ENCODE measurements at regions not wholly inside any gene's neighbourhood (a gene's known extent, or its start where the extent isn't known, plus 50 kb on each side); places are given as distances from the start of the nearest gene placed in this dataset.

DNA sequence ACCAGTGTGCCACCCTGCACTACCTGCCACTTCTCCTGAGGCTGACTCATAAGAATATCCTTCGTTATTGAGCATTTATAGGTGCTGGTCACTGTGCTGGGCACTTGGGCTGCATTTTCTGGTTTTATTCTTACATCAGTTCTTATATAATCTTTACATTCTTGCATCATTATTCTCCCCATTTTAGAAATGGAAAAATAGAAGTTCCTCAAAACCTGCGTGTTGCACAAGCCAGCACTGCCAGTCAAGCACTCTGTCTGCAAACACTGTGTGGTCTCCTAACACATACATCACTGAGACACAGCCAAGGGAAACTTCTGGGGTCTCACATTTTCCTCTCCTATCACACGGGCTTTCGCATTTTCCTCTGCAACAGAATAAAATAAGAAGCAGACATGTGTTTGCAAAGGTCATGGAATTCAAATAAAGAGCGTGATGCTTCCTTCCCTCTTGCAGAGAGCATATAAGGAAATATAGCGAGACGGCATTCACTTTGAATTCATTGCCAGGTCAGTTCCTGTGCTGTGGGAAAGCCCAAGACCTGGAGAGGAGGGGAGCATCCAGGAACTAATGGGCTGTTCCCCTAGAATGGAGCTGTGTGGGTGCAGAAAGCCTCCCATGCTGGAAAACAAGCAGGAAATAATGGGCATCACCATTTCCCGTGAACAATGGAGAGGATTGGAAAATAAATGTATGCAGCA lies 73.9 kb upstream of the SEZ6L start:
- peaks cover 5% of the 10 kb centered on the region for H3K27me3 Mint-ChIP-seq (ENCODE audit: low read depth)
- no peaks in the 10 kb centered on the region for H3K4me1 Mint-ChIP-seq
- H3K27ac Mint-ChIP-seq, result no peak overlapping the region
- no peak overlapping the region for H3K4me3 Mint-ChIP-seq
- POLR2A ChIA-PET, result no interaction called here
- H3K9me3 Mint-ChIP-seq, result peaks cover 24% of the 10 kb centered on the region
- DNase-seq (ENCODE audit: low spot score), result no peak
- CTCF ChIA-PET, result interaction anchor here (0.6 kb wide), 1 partner anchor 34 kb away, joined by 3 read pairs; no protein-coding TSS in a partner anchor
- no peak for ATAC-seq
- TF ChIP-seq RORB (CRISPR knock-in tag; IDR thresholded peaks at IDR 0.05) (no peak), USF1 (CRISPR knock-in tag; IDR thresholded peaks at IDR 0.05) (no peak), E2F5 (CRISPR knock-in tag; IDR thresholded peaks at IDR 0.05) (no peak), FOXJ3 (CRISPR knock-in tag; IDR thresholded peaks at IDR 0.05; ENCODE audit: borderline replicate concordance) (no peak), ZNF423 (CRISPR knock-in tag; IDR thresholded peaks at IDR 0.05) (no peak), MXD4 (CRISPR knock-in tag; IDR thresholded peaks at IDR 0.05; ENCODE audit: borderline replicate concordance) (no peak), NFE2L1 (CRISPR knock-in tag; IDR thresholded peaks at IDR 0.05) (no peak), PRRX2 (CRISPR knock-in tag; IDR thresholded peaks at IDR 0.05) (no peak), ZNF396 (CRISPR knock-in tag; IDR thresholded peaks at IDR 0.05; ENCODE audit: borderline replicate concordance) (no peak), HMGA2 (CRISPR knock-in tag; IDR thresholded peaks at IDR 0.05) (no peak), ZNF317 (CRISPR knock-in tag; IDR thresholded peaks at IDR 0.05; ENCODE audit: borderline replicate concordance, low read depth) (no peak)
- TF ChIP-seq, protein P1, sequence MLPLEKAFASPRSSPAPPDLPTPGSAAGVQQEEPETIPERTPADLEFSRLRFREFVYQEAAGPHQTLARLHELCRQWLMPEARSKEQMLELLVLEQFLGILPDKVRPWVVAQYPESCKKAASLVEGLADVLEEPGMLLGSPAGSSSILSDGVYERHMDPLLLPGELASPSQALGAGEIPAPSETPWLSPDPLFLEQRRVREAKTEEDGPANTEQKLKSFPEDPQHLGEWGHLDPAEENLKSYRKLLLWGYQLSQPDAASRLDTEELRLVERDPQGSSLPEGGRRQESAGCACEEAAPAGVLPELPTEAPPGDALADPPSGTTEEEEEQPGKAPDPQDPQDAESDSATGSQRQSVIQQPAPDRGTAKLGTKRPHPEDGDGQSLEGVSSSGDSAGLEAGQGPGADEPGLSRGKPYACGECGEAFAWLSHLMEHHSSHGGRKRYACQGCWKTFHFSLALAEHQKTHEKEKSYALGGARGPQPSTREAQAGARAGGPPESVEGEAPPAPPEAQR (CRISPR knock-in tag; IDR thresholded peaks at IDR 0.05), result no peak
- TF ChIP-seq, protein P2, sequence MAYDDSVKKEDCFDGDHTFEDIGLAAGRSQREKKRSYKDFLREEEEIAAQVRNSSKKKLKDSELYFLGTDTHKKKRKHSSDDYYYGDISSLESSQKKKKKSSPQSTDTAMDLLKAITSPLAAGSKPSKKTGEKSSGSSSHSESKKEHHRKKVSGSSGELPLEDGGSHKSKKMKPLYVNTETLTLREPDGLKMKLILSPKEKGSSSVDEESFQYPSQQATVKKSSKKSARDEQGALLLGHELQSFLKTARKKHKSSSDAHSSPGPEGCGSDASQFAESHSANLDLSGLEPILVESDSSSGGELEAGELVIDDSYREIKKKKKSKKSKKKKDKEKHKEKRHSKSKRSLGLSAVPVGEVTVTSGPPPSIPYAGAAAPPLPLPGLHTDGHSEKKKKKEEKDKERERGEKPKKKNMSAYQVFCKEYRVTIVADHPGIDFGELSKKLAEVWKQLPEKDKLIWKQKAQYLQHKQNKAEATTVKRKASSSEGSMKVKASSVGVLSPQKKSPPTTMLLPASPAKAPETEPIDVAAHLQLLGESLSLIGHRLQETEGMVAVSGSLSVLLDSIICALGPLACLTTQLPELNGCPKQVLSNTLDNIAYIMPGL (CRISPR knock-in tag; IDR thresholded peaks at IDR 0.05), result no peak
- TF ChIP-seq, protein P3, sequence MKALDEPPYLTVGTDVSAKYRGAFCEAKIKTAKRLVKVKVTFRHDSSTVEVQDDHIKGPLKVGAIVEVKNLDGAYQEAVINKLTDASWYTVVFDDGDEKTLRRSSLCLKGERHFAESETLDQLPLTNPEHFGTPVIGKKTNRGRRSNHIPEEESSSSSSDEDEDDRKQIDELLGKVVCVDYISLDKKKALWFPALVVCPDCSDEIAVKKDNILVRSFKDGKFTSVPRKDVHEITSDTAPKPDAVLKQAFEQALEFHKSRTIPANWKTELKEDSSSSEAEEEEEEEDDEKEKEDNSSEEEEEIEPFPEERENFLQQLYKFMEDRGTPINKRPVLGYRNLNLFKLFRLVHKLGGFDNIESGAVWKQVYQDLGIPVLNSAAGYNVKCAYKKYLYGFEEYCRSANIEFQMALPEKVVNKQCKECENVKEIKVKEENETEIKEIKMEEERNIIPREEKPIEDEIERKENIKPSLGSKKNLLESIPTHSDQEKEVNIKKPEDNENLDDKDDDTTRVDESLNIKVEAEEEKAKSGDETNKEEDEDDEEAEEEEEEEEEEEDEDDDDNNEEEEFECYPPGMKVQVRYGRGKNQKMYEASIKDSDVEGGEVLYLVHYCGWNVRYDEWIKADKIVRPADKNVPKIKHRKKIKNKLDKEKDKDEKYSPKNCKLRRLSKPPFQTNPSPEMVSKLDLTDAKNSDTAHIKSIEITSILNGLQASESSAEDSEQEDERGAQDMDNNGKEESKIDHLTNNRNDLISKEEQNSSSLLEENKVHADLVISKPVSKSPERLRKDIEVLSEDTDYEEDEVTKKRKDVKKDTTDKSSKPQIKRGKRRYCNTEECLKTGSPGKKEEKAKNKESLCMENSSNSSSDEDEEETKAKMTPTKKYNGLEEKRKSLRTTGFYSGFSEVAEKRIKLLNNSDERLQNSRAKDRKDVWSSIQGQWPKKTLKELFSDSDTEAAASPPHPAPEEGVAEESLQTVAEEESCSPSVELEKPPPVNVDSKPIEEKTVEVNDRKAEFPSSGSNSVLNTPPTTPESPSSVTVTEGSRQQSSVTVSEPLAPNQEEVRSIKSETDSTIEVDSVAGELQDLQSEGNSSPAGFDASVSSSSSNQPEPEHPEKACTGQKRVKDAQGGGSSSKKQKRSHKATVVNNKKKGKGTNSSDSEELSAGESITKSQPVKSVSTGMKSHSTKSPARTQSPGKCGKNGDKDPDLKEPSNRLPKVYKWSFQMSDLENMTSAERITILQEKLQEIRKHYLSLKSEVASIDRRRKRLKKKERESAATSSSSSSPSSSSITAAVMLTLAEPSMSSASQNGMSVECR (CRISPR knock-in tag; IDR thresholded peaks at IDR 0.05; ENCODE audit: borderline replicate concordance), result no peak
- H3K36me3 Mint-ChIP-seq, result no peaks in the 10 kb centered on the region

DNA sequence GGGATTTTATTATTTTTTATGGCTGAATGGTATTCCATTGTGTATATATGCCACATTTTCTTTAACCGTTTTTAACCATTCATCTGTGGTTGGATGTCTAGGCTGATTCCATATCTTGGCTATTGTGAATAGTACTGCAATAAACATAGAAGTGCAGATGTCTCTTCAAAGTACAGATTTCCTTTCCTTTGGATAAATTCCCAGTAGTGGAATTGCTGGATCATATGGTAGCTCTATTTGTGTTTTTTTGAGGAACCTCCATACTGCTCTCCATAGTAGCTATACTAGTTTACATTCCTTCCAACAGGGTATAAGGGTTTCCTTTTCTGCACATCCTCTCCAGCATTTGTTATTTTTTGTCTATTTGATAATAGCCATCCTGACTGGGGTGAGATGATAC lies 71.9 kb upstream of the SEZ6L start:
- DNase-seq (ENCODE audit: low spot score) (no peak), ATAC-seq (no peak)
- H3K9me3 Mint-ChIP-seq, result peaks cover 24% of the 10 kb centered on the region
- H3K36me3 Mint-ChIP-seq, result no peaks in the 10 kb centered on the region
- POLR2A ChIA-PET, result no interaction called here
- no peaks in the 10 kb centered on the region for H3K4me1 Mint-ChIP-seq
- TF ChIP-seq CBFB (CRISPR knock-in tag; IDR thresholded peaks at IDR 0.05; ENCODE audit: low read depth) (no peak), MAX (CRISPR knock-in tag; IDR thresholded peaks at IDR 0.05) (no peak), TP53 (CRISPR knock-in tag; IDR thresholded peaks at IDR 0.05) (no peak), ZNF416 (CRISPR knock-in tag; IDR thresholded peaks at IDR 0.05) (no peak), ZNF423 (CRISPR knock-in tag; IDR thresholded peaks at IDR 0.05) (no peak)
- CTCF ChIA-PET, result no interaction called here
- no peak overlapping the region for H3K4me3 Mint-ChIP-seq
- peaks cover 5% of the 10 kb centered on the region for H3K27me3 Mint-ChIP-seq (ENCODE audit: low read depth)
- no peak overlapping the region for H3K27ac Mint-ChIP-seq

All from WTC11 (cell line).